ENCODE measurements at regions not wholly inside any gene's neighbourhood (a gene's known extent, or its start where the extent isn't known, plus 50 kb on each side); places are given as distances from the start of the nearest gene placed in this dataset.
"Not testable (repeated sequence)": the region's sequence is repeated elsewhere in the genome, so short reads cannot be mapped to it uniquely, and the experiment has no call there.

DNA sequence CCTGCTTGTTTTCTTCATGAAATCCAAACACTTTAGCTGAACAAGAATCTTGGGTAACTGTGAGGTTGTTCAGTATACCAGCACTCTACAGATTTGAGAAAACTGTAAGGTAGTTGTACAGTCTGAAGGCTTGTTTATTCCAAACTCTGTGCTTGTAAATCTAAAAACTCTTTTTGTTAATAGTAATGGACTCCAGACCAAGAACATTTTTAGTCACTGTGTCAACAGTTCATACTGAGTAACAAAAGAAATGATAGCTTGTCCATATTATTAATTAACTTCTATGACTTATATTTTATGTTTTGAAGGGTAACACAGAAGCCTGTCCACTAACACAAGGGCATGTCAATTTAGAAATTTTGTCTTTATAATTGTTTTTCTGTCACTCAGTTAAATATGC, 72.2 kb upstream of the KYNU start:
- ChIA-PET POLR2A (no interaction called here), CTCF (no interaction called here)
- no peak for DNase-seq (ENCODE audit: extremely low spot score)
- TF ChIP-seq FOXM1 (IDR thresholded peaks at IDR 0.05; ENCODE audit: borderline replicate concordance) (no peak), HDGF (IDR thresholded peaks at IDR 0.05; ENCODE audit: borderline replicate concordance) (no peak), SUZ12 (IDR thresholded peaks at IDR 0.05) (no peak), SP1 (IDR thresholded peaks at IDR 0.05) (no peak), ZNF384 (IDR thresholded peaks at IDR 0.05) (no peak), FOXK2 (IDR thresholded peaks at IDR 0.05) (no peak), ARNT (IDR thresholded peaks at IDR 0.05) (no peak), LEF1 (IDR thresholded peaks at IDR 0.05; ENCODE audit: borderline replicate concordance) (no peak), TARDBP (IDR thresholded peaks at IDR 0.05) (no peak), NFRKB (IDR thresholded peaks at IDR 0.05) (no peak), FOXA1 (IDR thresholded peaks at IDR 0.05) (no peak), L3MBTL2 (conservative IDR thresholded peaks at IDR 0.05) (no peak), ELF4 (IDR thresholded peaks at IDR 0.05) (no peak), CTBP1 (IDR thresholded peaks at IDR 0.05; ENCODE audit: borderline replicate concordance) (no peak)
- TF ChIP-seq, protein P1, sequence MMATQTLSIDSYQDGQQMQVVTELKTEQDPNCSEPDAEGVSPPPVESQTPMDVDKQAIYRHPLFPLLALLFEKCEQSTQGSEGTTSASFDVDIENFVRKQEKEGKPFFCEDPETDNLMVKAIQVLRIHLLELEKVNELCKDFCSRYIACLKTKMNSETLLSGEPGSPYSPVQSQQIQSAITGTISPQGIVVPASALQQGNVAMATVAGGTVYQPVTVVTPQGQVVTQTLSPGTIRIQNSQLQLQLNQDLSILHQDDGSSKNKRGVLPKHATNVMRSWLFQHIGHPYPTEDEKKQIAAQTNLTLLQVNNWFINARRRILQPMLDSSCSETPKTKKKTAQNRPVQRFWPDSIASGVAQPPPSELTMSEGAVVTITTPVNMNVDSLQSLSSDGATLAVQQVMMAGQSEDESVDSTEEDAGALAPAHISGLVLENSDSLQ (IDR thresholded peaks at IDR 0.05): no peak

DNA sequence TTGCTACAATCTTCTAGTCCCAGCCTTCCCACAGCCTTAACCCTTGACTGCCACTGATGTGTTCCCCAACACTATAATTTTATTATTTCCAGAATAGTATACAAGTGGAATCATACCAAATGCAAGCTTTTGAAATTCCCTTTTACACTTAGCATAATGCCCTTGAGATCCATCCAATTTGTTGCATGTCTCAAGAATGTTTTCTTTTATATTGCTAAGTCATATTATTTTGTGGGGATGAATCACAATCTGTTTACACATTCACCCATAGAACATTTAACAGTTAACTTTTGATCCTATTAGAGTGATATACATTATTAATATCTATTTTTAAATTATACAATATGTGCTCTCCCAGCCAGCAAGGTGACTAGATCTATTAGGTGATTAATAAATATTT, 74.3 kb upstream of the KYNU start:
- ChIA-PET POLR2A (no interaction called here), CTCF (no interaction called here)
- TF ChIP-seq ZNF384 (IDR thresholded peaks at IDR 0.05) (no peak), FOXM1 (IDR thresholded peaks at IDR 0.05; ENCODE audit: borderline replicate concordance) (no peak), L3MBTL2 (conservative IDR thresholded peaks at IDR 0.05) (no peak), ARNT (IDR thresholded peaks at IDR 0.05) (no peak), NFRKB (IDR thresholded peaks at IDR 0.05) (no peak), BHLHE40 (IDR thresholded peaks at IDR 0.05; ENCODE audit: borderline replicate concordance) (no peak), LEF1 (IDR thresholded peaks at IDR 0.05; ENCODE audit: borderline replicate concordance) (no peak), HDGF (IDR thresholded peaks at IDR 0.05; ENCODE audit: borderline replicate concordance) (no peak), TARDBP (IDR thresholded peaks at IDR 0.05) (no peak), FOXK2 (IDR thresholded peaks at IDR 0.05) (no peak), ELF4 (IDR thresholded peaks at IDR 0.05) (no peak), FOXA1 (IDR thresholded peaks at IDR 0.05) (no peak), SP1 (IDR thresholded peaks at IDR 0.05) (no peak), SUZ12 (IDR thresholded peaks at IDR 0.05) (no peak)
- TF ChIP-seq, protein P1 (IDR thresholded peaks at IDR 0.05): no peak
- no peak for DNase-seq (ENCODE audit: extremely low spot score)

DNA sequence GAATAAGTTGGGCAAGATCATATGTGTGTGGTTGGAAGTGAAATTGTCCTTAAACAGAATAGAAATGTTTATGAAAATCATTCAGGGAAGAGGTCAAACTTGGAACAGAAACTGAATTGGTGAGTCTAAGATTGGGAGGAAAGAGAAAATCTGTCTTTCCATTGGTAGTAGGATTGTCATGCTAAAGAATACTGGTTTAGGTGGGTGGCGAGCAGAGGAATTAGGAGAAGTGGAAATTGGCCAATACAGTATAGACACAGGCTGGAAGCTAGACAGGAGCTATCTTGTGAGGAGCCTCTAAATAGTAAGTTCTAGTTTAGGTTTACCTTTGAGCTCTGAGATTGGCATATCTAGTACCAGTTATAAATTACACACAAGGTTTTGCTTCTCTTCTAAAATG, 80.9 kb upstream of the KYNU start:
- POLR2A ChIA-PET: no interaction called here
- TF ChIP-seq NFRKB (IDR thresholded peaks at IDR 0.05) (no peak), L3MBTL2 (conservative IDR thresholded peaks at IDR 0.05) (no peak), FOXK2 (IDR thresholded peaks at IDR 0.05) (no peak), LEF1 (IDR thresholded peaks at IDR 0.05; ENCODE audit: borderline replicate concordance) (no peak), ZNF384 (IDR thresholded peaks at IDR 0.05) (no peak), SUZ12 (IDR thresholded peaks at IDR 0.05) (no peak), ELF4 (IDR thresholded peaks at IDR 0.05) (no peak), BHLHE40 (IDR thresholded peaks at IDR 0.05; ENCODE audit: borderline replicate concordance) (no peak), HDGF (IDR thresholded peaks at IDR 0.05; ENCODE audit: borderline replicate concordance) (no peak), ARNT (IDR thresholded peaks at IDR 0.05) (no peak), CTBP1 (IDR thresholded peaks at IDR 0.05; ENCODE audit: borderline replicate concordance) (no peak), FOXA1 (IDR thresholded peaks at IDR 0.05) (no peak), SP1 (IDR thresholded peaks at IDR 0.05) (no peak), TARDBP (IDR thresholded peaks at IDR 0.05) (no peak), FOXM1 (IDR thresholded peaks at IDR 0.05; ENCODE audit: borderline replicate concordance) (no peak)
- TF ChIP-seq, protein P1 (IDR thresholded peaks at IDR 0.05): no peak
- no peak for DNase-seq (ENCODE audit: extremely low spot score)
- CTCF ChIA-PET: no interaction called here

DNA sequence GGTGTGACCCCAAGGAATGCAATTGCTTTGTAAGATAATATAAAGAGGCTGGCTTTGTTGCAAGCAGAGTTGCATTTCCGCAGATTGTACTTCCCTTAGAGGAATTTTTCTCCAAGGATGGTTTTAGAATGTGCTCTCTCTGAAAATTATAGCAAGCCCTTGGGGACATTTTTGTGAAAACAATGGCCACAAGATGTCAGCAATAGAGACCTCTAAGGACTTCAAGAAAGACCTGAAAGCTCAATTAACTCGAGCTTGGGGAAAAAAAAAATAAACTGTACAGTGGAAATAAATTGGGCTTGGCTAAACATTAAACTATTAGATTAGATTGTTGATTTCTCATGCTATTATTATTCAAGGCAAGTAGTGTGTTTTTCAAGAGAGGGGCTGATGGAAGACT, 81.3 kb upstream of the KYNU start:
- no peak for DNase-seq (ENCODE audit: extremely low spot score)

DNA sequence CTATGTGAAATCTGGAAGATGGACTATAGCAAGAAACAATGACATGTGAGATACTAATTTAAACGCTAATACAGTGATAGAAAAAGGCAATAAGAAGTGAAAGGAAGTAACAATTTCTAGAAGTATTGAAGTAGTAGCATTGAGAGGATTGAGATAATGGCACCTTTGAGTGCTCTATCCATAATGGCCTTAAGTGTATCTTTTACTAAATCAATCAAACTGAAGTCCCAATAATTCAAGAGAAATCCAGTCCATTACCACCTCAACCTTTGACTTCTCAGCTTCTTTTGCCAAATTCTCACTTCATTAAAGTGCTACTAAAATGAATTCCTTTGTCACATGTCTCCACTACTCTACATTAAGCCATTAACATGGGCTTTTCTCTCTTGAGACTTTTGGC, 82.6 kb upstream of the KYNU start:
- no peak for TF ChIP-seq SP1 (IDR thresholded peaks at IDR 0.05)
- no peak for TF ChIP-seq NFRKB (IDR thresholded peaks at IDR 0.05)
- no peak for TF ChIP-seq SUZ12 (IDR thresholded peaks at IDR 0.05)
- TF ChIP-seq L3MBTL2 (conservative IDR thresholded peaks at IDR 0.05): no peak
- TF ChIP-seq ZNF384 (IDR thresholded peaks at IDR 0.05): no peak
- TF ChIP-seq FOXA1 (IDR thresholded peaks at IDR 0.05): no peak
- TF ChIP-seq TARDBP (IDR thresholded peaks at IDR 0.05): no peak
- no peak for TF ChIP-seq BHLHE40 (IDR thresholded peaks at IDR 0.05; ENCODE audit: borderline replicate concordance)
- TF ChIP-seq ELF4 (IDR thresholded peaks at IDR 0.05): no peak
- no peak for TF ChIP-seq ARNT (IDR thresholded peaks at IDR 0.05)
- no peak for TF ChIP-seq HDGF (IDR thresholded peaks at IDR 0.05; ENCODE audit: borderline replicate concordance)
- no peak for TF ChIP-seq FOXM1 (IDR thresholded peaks at IDR 0.05; ENCODE audit: borderline replicate concordance)
- TF ChIP-seq FOXK2 (IDR thresholded peaks at IDR 0.05): no peak
- ChIA-PET CTCF (no interaction called here), POLR2A (no interaction called here)
- DNase-seq (ENCODE audit: extremely low spot score): no peak

More for the DNA sequence above, 81.3 kb upstream of the KYNU start:
- CTCF ChIA-PET: no interaction called here
- POLR2A ChIA-PET: no interaction called here
- TF ChIP-seq FOXA1 (IDR thresholded peaks at IDR 0.05) (no peak), NFRKB (IDR thresholded peaks at IDR 0.05) (no peak), SP1 (IDR thresholded peaks at IDR 0.05) (no peak), TARDBP (IDR thresholded peaks at IDR 0.05) (no peak), ELF4 (IDR thresholded peaks at IDR 0.05) (no peak), L3MBTL2 (conservative IDR thresholded peaks at IDR 0.05) (no peak), FOXM1 (IDR thresholded peaks at IDR 0.05; ENCODE audit: borderline replicate concordance) (no peak), ARNT (IDR thresholded peaks at IDR 0.05) (no peak), HDGF (IDR thresholded peaks at IDR 0.05; ENCODE audit: borderline replicate concordance) (no peak)
- TF ChIP-seq, protein P1 (IDR thresholded peaks at IDR 0.05): no peak

DNA sequence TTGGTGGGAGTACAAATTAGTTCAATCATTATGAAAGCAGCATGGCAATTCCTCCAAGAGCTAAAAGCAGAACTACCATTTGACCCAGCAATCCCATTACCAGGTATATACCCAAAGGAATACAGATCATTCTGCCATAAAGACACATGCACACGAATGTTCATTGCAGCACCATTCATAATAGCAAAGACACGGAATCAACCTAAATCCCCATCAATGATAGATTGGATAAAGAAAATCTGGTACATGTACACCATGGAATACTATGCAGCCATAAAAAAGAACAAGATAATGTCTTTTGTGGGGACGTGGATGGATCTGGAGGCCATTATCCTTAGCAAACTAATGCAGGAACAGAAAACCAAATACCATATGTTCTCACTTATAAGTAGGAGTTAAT, 85.1 kb upstream of the KYNU start:
- CTCF ChIA-PET; POLR2A ChIA-PET; DNase-seq (ENCODE audit: extremely low spot score): not testable (repeated sequence)
